Activated CD4-positive, alpha-beta T cell treated with anti-CD3 and anti-CD28 coated beads, Interleukin-2, amount 50 U/mL, for 48 hours (primary cell): ENCODE measurements at regions not wholly inside any gene's neighbourhood (a gene's known extent, or its start where the extent isn't known, plus 50 kb on each side); places are given as distances from the start of the nearest gene placed in this dataset.

Source experiments
- DNase-seq, 2 experiments: peaks; one replicate each; pipeline ENCODE4 v3.0.0-alpha.2; 2020

DNA sequence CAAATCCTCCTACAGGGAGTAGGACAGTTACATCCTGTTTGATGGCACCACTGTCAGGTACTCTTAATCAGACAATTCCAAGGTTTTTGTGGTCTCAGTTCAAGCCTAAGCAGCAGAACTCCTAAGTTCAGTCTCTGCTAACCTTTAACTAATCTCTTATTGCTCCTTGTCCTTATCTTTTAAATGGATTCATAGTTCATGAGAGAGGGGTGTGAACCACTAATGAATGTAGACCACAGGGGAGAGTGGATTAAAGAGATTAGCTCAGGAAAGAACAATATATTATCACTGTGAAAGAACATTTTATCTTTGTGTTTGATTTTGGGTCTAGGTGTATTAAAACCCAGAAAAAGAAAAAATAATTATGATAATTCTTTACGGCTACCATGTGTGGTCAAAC, 168.9 kb downstream of the DCK start:
- DNase-seq = no peak

DNA sequence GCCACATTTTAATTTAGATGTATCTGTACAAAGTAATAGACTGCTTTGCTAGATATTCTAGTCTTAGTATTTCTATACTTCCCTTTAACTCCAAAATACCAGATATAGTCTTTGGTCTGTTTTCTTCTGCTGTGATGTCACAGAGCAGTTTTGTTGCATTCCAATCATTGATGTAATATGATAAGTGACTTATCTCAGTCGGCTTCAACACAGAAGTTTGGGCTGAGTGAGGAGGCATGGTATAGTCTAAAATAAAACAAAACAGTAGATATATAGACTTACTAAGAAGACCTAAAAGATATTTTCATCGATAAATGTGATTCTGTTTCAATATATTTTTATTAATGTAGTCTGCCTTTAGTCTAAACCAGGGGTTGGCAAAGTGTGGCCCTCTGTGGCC, 169.9 kb downstream of the DCK start:
- DNase-seq = no peak

GRCh38 chr4:71167083-71167482, 171.7 kb upstream of the SLC4A4 start:
- DNase-seq = no peak

DNA sequence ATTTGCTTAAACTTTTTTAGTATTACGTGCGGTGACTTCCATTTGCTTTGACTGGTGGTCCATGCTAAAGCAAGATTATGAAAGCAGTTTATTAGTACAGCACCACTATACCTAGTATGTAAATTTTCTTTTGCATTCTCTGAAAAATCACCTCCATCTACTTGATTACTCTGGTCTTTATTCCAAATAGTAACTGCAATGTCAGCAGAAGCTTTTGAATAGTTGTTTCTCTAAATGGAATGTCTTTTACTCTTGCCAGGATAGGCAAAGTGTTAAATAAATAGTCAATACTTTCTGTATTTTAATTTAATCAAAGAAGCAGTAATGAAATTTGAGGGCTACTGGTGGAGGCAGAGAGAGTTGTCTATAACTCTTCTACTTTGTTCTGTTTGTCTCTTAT, 167.2 kb upstream of the SLC4A4 start:
- no peak for DNase-seq

GRCh38 chr4:71181332-71181731, 157.5 kb upstream of the SLC4A4 start:
- no peak for DNase-seq

DNA sequence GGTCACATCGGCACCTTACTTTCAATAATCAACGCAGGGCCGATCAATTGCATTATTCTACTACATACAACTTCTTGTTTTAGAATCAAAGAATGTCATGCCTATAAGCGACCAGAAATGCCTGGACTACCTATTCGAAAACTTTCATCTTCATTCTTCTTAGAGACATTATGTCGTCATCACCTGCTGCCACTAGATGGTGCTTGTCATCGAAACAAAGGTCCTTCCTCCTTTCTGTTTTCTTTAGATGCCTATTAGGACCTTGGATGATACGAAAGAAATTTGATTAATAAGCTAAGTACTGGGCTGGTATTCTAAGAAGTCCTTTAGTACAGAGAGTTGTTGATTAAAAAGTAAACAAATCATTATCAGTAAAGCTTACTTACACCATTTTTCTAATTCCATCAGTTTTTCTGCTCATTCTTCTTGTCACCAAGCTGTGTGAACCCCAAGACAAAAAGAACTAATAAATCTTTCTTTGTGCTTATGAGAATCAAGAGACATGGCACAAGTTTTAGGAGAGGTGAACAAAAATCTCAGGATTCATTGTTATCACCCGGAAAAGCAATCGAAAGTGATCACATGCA, 154.5 kb upstream of the SLC4A4 start:
- DNase-seq = peak; percentile 17 to 33

DNA sequence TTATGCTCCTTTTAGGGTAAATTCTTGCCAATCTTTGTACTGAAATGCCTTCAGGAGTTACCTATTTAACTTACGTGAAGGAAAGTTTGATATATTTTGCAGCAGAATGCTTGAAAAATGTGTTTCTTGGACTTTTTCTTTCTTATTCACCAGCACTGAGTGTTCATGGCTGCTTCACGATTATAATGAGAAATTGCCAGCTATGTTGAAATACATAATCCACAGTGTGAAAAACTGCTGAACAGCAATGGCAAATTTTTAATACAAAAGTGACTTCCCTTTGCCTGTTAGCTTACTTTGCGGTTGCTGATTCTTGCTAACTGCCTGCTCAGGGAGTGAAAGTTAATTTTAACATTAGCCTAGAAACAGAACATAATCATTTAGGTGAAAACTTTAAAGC, 153.8 kb upstream of the SLC4A4 start:
- DNase-seq = no peak

DNA sequence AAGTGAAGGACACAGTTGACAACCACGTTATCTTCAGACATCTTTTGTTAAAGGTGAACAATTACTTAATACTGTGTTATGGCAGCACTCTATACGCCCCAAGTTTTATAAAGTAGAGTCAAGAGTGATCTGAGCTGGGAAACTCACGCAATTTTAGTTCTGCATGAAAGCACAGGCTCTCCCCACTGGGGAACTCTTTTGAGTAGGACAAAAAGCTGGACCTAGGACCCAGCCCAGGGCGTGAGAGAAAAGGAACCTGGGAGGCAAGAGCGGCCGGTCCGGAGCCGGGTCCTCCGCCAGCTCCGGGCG, 152.6 kb upstream of the SLC4A4 start:
- DNase-seq = no peak

DNA sequence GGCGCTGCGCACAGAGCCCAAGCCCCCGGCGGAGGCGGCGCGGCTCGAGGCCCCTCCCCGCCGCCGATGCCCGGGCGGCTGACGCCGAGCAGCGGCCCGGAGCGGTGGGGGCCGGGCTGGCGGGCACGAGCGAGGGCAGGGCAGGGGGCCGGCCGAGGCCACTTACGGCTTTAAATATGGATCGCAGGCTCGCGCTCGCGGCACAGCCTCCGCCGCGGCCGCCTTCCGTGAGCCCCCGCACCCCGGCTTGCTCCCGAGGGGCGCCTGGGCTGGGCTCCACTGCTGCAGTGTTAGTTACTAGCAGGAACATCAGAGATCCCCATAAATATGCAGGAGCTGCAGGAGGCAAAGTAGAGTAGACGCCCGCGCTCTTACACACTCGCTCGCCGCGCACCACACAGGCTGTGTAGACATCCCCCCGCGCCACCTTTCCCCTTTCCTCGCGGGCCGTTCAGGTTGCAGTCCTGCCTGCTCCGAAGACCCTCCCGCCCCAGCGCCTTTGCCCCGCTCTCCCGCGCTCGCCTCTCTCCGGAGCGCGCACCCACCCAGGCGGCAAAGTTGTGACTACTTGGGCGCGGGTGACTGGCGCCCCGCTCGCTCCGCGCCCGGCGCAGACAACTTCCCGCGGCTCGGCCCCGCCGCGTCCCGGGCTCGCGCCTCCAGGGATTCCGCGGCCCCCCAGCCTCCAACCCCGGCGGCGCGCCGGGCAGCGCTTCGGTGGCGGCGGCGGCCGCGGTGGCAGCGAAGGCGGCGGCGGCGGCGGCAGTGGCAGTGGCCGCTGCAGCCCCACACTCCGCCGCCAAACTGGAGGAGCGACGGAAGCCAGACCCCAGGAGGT, 152.0 kb upstream of the SLC4A4 start:
- peak; percentile 20 to 25 for DNase-seq

GRCh38 chr4:71187404-71188155, 151.2 kb upstream of the SLC4A4 start:
- peak; percentile 10 to 30 for DNase-seq

DNA sequence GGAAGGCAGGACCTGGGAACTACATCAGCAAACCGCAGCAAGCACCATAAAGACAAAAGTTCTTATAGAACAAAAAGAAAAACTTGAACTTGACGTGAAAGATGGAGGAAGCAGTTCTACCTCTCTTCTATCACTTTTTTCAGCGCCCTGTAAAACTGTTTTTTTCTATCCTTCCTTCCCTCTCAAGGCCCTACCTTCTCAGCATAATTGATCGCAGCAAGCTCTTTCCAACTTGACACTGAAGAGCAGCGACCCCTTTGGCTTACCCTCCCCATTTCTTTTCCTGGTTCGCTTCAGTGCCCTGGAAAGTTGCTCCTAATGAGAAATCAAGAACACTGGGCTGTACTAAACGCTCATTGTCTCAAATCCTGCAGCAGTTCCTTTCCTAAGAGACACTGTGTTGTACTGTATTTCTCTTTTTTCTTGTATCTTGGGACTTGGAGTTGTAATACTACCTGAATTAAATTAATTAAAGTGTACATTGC, 150.6 kb upstream of the SLC4A4 start:
- DNase-seq = no peak

DNA sequence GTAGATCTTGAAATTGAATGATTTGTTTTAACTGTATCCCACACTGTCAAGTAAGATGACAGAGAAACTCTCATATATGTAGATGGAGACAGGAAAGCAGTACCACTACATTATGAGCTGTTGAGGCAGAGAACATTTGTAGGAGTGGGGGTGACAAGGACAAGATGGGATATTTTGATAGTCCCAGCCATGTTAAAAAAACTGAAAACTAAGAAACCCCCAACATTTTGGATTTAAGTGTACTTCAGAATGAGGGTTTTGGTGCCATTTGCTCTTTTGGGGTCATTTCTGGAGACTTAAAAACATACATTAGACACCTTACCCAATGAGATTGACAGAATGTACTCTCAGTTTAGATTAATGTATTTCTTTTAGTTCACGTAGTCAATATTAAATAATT, 149.9 kb upstream of the SLC4A4 start:
- DNase-seq = no peak

DNA sequence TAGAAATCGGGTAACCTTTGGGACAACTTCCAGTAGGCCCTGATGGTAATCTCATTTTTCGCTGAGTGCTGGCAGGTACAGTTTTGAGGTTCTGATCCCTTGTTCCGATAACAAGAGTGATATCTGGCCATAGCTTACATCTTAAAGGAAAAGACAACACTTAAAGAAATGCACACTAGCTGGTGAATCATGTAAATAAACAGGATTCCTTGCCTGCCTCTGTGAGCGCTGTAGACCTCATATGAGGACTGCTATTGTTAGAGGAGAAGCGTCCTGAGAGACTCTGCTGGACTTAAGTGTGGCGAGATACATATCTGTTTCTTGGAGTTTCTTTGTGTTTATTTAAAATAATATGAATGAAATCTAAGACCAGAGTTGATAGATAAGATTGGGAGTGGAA, 149.3 kb upstream of the SLC4A4 start:
- no peak for DNase-seq

- no peak for DNase-seq
Observed at GRCh38 chr4:71194454-71194853, 144.4 kb upstream of the SLC4A4 start.

- no peak for DNase-seq
Observed at GRCh38 chr4:71195924-71196323, 142.9 kb upstream of the SLC4A4 start.

GRCh38 chr4:71198958-71199357, 139.9 kb upstream of the SLC4A4 start:
- DNase-seq = no peak

DNA sequence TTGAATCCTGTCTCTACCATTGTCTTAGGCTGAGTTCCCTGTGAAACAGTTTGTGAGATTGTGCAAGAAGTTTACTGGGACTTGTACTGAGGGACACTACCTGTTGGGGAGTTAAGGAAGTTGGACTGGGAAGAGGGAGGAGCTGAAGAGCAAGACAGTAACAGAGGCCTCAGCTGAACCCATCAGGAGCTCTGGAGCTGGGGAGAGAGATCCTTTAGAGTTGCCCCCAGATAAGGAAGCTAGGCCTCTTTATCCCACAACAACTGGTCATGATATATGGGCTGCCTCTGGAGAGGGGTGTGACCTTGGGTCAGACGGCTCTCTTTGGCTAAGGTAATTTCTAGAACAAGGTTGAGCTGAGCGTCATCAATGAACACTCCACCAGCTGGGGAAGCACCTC, 137.8 kb upstream of the SLC4A4 start:
- no peak for DNase-seq

- no peak for DNase-seq
Observed at GRCh38 chr4:71201817-71202576, 136.8 kb upstream of the SLC4A4 start.

DNA sequence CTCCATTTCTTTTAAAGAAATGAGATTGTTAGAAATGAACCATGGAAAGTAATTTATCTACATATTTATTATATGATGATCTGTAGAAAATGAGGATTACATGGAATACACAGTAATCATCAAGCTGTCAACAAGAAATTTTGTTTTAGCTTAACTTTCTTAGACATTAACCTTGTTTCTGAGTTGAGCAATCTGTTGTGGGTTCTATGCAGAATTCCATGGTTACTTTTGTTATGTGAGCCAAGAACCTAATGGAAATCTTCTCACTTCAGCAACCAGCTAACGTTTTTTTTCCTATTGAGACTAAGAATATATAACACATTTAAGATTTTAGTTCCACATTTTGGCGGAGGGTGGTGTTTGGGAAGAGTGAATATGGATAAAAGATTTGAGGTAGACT, 136.1 kb upstream of the SLC4A4 start:
- DNase-seq = no peak

- no peak for DNase-seq
Observed at GRCh38 chr4:71204056-71204455, 134.8 kb upstream of the SLC4A4 start.

DNA sequence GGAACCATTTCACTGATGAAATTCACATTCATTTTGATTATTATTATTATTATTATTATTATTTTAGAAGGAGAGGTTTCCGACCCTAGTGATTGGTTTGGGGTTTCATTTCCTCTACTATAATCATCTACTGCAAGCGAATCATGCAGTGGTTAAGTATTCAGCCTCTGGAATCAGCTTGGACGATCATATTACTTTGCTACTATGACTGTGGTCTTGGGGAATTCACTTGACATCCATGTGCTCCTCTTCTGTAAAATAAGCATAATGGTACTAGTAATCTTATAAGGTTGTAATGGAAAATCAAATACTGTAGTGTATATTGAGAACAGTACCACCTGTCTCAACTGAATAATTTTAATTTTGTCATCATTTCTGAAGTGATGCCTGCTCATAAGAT, 132.1 kb upstream of the SLC4A4 start:
- DNase-seq = no peak

DNA sequence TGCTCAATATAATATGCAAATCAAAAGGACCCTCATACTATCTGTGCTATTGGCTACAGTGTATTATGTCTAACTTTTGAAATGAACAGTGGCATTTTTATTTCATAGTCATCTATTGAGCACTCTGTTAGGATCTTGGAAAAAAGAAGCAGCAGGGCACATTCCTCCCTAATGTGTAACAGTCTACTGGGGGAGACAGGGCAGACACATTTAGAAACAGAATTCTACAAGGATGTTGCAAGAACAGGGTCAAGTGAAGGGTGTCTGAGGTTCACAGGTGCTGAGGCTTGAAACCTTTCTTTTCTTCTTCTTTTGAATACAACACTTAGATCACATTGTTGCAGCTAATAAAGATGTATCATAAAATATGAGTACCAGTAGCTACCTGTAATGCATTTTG, 129.7 kb upstream of the SLC4A4 start:
- DNase-seq = no peak

GRCh38 chr4:71210823-71211222, 128.0 kb upstream of the SLC4A4 start:
- DNase-seq = no peak
